Fibroblast of lung (primary cell): ENCODE measurements at regions not wholly inside any gene's neighbourhood (a gene's known extent, or its start where the extent isn't known, plus 50 kb on each side); places are given as distances from the start of the nearest gene placed in this dataset.

ENCODE experiments used
- CTCF ChIP-seq, 2 donors: IDR thresholded peaks in 1 of 2; conservative IDR thresholded peaks in 1 of 2; 1 replicate in 1 of 2; 2 replicates in 1 of 2; pipeline ENCODE4 v1.5.1; 2011 to 2012; ENCODE audit warnings: low read length in 2 of 2, control low read depth in 1 of 2, inconsistent platforms in 1 of 2, low read depth in 1 of 2, mild to moderate bottlenecking in 1 of 2
- EZH2 ChIP-seq: IDR thresholded peaks from 2 replicates; pipeline ENCODE4 v1.5.1; 2012; ENCODE audit warnings: low read length, control low read depth, mild to moderate bottlenecking; ENCODE audit errors: missing control alignments

- no peak for TF ChIP-seq CTCF (conservative IDR thresholded peaks at IDR 0.05 in 1 of 2, IDR thresholded peaks at IDR 0.05 in 1 of 2; ENCODE audit: low read depth in 1 of 2, low read length in 2 of 2)
- no peak for TF ChIP-seq EZH2
Measured at GRCh38 chr17:70668938-70669778, 499.8 kb downstream of the KCNJ2 start.
